ENCODE measurements at regions not wholly inside any gene's neighbourhood (a gene's known extent, or its start where the extent isn't known, plus 50 kb on each side); places are given as distances from the start of the nearest gene placed in this dataset.

GRCh38 chr18:10275486-10275885, 178.9 kb upstream of the APCDD1 start:
- no peak overlapping the region for H3K4me3 Mint-ChIP-seq

GRCh38 chr18:10278265-10278664, 176.2 kb upstream of the APCDD1 start:
- Mint-ChIP-seq H3K9me3 (peaks cover 3% of the 10 kb centered on the region), H3K36me3 (ENCODE audit: low read depth) (no peaks in the 10 kb centered on the region), H3K4me3 (no peak overlapping the region), H3K27ac (no peak overlapping the region), H3K4me1 (peaks cover 6% of the 10 kb centered on the region), H3K27me3 (ENCODE audit: low read depth) (peaks cover 4% of the 10 kb centered on the region)
- TF ChIP-seq, protein P1, sequence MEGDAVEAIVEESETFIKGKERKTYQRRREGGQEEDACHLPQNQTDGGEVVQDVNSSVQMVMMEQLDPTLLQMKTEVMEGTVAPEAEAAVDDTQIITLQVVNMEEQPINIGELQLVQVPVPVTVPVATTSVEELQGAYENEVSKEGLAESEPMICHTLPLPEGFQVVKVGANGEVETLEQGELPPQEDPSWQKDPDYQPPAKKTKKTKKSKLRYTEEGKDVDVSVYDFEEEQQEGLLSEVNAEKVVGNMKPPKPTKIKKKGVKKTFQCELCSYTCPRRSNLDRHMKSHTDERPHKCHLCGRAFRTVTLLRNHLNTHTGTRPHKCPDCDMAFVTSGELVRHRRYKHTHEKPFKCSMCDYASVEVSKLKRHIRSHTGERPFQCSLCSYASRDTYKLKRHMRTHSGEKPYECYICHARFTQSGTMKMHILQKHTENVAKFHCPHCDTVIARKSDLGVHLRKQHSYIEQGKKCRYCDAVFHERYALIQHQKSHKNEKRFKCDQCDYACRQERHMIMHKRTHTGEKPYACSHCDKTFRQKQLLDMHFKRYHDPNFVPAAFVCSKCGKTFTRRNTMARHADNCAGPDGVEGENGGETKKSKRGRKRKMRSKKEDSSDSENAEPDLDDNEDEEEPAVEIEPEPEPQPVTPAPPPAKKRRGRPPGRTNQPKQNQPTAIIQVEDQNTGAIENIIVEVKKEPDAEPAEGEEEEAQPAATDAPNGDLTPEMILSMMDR (IDR thresholded peaks at IDR 0.05; ENCODE audit: unreplicated experiment in 3 of 3), result no peak

More at GRCh38 chr18:10275486-10275885, 178.9 kb upstream of the APCDD1 start:
- H3K9me3 Mint-ChIP-seq, result peaks cover 3% of the 10 kb centered on the region
- H3K36me3 Mint-ChIP-seq (ENCODE audit: low read depth), result no peaks in the 10 kb centered on the region
- peaks cover under 1% of the 10 kb centered on the region for H3K4me1 Mint-ChIP-seq
- H3K27me3 Mint-ChIP-seq (ENCODE audit: low read depth), result peaks cover under 1% of the 10 kb centered on the region
- TF ChIP-seq, protein P1 (IDR thresholded peaks at IDR 0.05; ENCODE audit: unreplicated experiment in 3 of 3), result no peak
- H3K27ac Mint-ChIP-seq, result no peak overlapping the region

DNA sequence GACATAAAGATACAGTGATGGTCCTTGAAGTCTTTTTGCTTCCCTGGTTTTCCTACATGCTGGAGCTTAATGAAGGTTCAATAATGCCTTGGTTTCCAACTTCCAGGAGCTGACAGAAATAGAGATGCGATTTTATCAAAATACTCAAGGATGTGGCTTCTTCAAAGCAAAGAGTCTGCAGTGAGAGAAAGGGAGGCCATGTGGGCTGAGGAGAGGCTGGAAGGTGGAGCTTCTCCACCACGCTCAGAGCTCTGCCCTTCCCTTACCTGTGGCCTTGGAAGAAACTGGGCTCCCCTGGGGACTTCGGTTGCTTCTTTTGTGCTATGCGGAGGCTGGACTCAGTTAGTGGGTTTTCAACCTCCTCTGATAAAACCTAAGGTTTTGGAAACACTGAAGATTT, 175.0 kb upstream of the APCDD1 start:
- Mint-ChIP-seq H3K9me3 (peaks cover 3% of the 10 kb centered on the region), H3K27ac (no peak overlapping the region), H3K4me3 (no peak overlapping the region), H3K36me3 (ENCODE audit: low read depth) (no peaks in the 10 kb centered on the region), H3K4me1 (peaks cover 12% of the 10 kb centered on the region), H3K27me3 (ENCODE audit: low read depth) (peaks cover 4% of the 10 kb centered on the region)
- TF ChIP-seq, protein P1 (IDR thresholded peaks at IDR 0.05; ENCODE audit: unreplicated experiment in 3 of 3), result no peak

GRCh38 chr18:10279905-10280644, 174.4 kb upstream of the APCDD1 start:
- Mint-ChIP-seq H3K36me3 (ENCODE audit: low read depth) (no peaks in the 10 kb centered on the region), H3K9me3 (peaks cover 3% of the 10 kb centered on the region), H3K4me1 (peaks cover 17% of the 10 kb centered on the region), H3K27ac (no peak overlapping the region), H3K27me3 (ENCODE audit: low read depth) (peaks cover 4% of the 10 kb centered on the region), H3K4me3 (no peak overlapping the region)
- TF ChIP-seq, protein P1 (IDR thresholded peaks at IDR 0.05; ENCODE audit: unreplicated experiment in 3 of 3), result no peak

GRCh38 chr18:10284540-10285282, 169.7 kb upstream of the APCDD1 start:
- Mint-ChIP-seq H3K27me3 (ENCODE audit: low read depth) (peaks cover 8% of the 10 kb centered on the region), H3K9me3 (peaks cover 16% of the 10 kb centered on the region), H3K36me3 (ENCODE audit: low read depth) (no peaks in the 10 kb centered on the region), H3K4me1 (peaks cover 28% of the 10 kb centered on the region), H3K27ac (peak overlapping the region in 2 of 3 experiments; percentile 48 to 66), H3K4me3 (no peak overlapping the region)
- TF ChIP-seq, protein P1 (IDR thresholded peaks at IDR 0.05; ENCODE audit: unreplicated experiment in 3 of 3), result no peak

Measured in nephron (organoid).